ENCODE measurements at regions not wholly inside any gene's neighbourhood (a gene's known extent, or its start where the extent isn't known, plus 50 kb on each side); places are given as distances from the start of the nearest gene placed in this dataset.

DNA sequence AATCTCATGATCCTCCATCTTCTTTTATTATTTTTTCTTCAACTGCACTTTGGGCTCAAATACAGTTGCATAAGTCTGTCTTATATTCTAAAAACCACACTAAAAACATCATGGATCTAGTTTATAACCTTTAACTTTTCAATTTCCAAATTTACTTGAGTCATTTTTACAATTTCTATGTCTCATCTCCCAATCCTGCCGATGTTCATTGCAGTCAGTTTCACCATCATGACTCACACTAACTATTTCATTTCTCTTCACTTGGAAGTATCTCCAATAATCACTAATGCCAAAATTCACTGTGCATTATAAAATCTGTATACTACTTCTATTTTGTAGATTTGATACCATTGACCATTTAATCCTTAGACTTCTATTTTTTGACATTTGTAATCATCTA lies 806.9 kb upstream of the SORCS1 start:
- Histone ChIP-seq H3K27ac (ENCODE audit: low read depth, low read length, poor library complexity, severe bottlenecking) (no peak overlapping the region), H3K4me2 (ENCODE audit: low read length) (no peak overlapping the region), H3K9me2 (ENCODE audit: insufficient read depth, low read length) (no peaks in the 10 kb centered on the region), H3K9me3 (ENCODE audit: low read length) (no peaks in the 10 kb centered on the region), H3K4me3 (ENCODE audit: low read depth, low read length, poor library complexity, severe bottlenecking) (no peak overlapping the region), H2AFZ (ENCODE audit: low read length) (no peak overlapping the region), H3K36me3 (ENCODE audit: insufficient read depth, low read length) (no peaks in the 10 kb centered on the region), H3K79me2 (ENCODE audit: insufficient read depth, low read depth, low read length) (no peaks in the 10 kb centered on the region), H4K20me1 (ENCODE audit: insufficient read depth, low read length) (no peaks in the 10 kb centered on the region), H3K4me1 (ENCODE audit: insufficient read depth, low read length, poor library complexity, severe bottlenecking) (no peaks in the 10 kb centered on the region)
- no TSS peak for BruUV-seq (replicated peaks)
- POLR2A ChIA-PET: no interaction called here
- intact Hi-C loops (cut with micrococcal nuclease; ENCODE audit: unreplicated experiment): no loop called here
- no peak for DNase-seq (ENCODE audit: low spot score)
- TF ChIP-seq, protein P1, sequence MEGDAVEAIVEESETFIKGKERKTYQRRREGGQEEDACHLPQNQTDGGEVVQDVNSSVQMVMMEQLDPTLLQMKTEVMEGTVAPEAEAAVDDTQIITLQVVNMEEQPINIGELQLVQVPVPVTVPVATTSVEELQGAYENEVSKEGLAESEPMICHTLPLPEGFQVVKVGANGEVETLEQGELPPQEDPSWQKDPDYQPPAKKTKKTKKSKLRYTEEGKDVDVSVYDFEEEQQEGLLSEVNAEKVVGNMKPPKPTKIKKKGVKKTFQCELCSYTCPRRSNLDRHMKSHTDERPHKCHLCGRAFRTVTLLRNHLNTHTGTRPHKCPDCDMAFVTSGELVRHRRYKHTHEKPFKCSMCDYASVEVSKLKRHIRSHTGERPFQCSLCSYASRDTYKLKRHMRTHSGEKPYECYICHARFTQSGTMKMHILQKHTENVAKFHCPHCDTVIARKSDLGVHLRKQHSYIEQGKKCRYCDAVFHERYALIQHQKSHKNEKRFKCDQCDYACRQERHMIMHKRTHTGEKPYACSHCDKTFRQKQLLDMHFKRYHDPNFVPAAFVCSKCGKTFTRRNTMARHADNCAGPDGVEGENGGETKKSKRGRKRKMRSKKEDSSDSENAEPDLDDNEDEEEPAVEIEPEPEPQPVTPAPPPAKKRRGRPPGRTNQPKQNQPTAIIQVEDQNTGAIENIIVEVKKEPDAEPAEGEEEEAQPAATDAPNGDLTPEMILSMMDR (conservative IDR thresholded peaks at IDR 0.05; ENCODE audit: low read length): no peak
- no peak for TF ChIP-seq EZH2phosphoT487 (IDR thresholded peaks at IDR 0.05; ENCODE audit: borderline replicate concordance, low read depth, low read length)
- CTCF ChIA-PET (ENCODE audit: unreplicated experiment): no interaction called here

DNA sequence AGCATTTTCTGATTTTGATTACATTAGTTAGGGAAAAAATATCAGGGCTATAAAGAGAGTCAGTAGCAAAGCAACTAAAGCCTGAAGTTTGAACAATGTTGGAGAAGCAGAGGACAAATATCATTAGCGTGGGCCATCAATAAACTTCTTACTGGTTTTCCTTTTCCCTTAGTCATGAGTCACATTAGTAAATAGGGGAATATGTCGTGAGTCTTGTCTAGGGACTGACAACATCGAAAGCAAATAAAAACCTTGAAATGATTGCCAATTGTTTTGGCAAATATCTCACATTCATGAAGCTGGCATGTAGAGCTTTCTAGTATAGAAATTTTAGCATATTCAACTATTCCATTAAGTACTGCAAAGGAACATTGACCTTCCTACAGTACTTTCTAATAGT lies 806.0 kb upstream of the SORCS1 start:
- Histone ChIP-seq H3K4me3 (ENCODE audit: low read depth, low read length, poor library complexity, severe bottlenecking) (no peak overlapping the region), H3K4me1 (ENCODE audit: insufficient read depth, low read length, poor library complexity, severe bottlenecking) (no peaks in the 10 kb centered on the region), H2AFZ (ENCODE audit: low read length) (no peak overlapping the region), H3K9me3 (ENCODE audit: low read length) (no peaks in the 10 kb centered on the region), H3K79me2 (ENCODE audit: insufficient read depth, low read depth, low read length) (no peaks in the 10 kb centered on the region), H3K9me2 (ENCODE audit: insufficient read depth, low read length) (no peaks in the 10 kb centered on the region), H3K4me2 (ENCODE audit: low read length) (no peak overlapping the region), H4K20me1 (ENCODE audit: insufficient read depth, low read length) (no peaks in the 10 kb centered on the region), H3K36me3 (ENCODE audit: insufficient read depth, low read length) (no peaks in the 10 kb centered on the region), H3K27ac (ENCODE audit: low read depth, low read length, poor library complexity, severe bottlenecking) (no peak overlapping the region)
- intact Hi-C loops (cut with micrococcal nuclease; ENCODE audit: unreplicated experiment): no loop called here
- BruUV-seq (replicated peaks): no TSS peak
- CTCF ChIA-PET (ENCODE audit: unreplicated experiment): no interaction called here
- DNase-seq (ENCODE audit: low spot score): no peak
- POLR2A ChIA-PET: no interaction called here
- TF ChIP-seq, protein P1 (conservative IDR thresholded peaks at IDR 0.05; ENCODE audit: low read length): no peak
- no peak for TF ChIP-seq EZH2phosphoT487 (IDR thresholded peaks at IDR 0.05; ENCODE audit: borderline replicate concordance, low read depth, low read length)

DNA sequence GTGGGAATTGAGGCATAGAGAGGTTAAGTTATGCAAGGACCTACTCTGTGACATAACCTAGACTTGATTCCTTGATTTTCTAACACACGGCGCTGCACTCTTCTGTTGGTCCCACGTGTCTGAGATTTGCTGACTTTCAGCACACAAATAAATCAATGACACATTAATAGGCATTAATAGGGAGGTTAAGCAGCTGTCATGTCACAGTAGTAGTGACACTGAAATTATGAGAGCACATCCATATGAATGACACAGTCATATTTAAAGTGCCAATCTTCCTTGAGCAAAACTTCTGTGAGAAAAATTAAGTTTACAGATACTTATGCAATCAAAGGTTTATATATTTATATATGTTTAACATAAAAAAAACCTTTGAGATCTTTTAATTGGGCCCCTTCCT lies 805.4 kb upstream of the SORCS1 start:
- no peak for DNase-seq (ENCODE audit: low spot score)
- Histone ChIP-seq H3K9me3 (ENCODE audit: low read length) (no peaks in the 10 kb centered on the region), H3K4me1 (ENCODE audit: insufficient read depth, low read length, poor library complexity, severe bottlenecking) (no peaks in the 10 kb centered on the region), H3K9me2 (ENCODE audit: insufficient read depth, low read length) (no peaks in the 10 kb centered on the region), H4K20me1 (ENCODE audit: insufficient read depth, low read length) (no peaks in the 10 kb centered on the region), H3K79me2 (ENCODE audit: insufficient read depth, low read depth, low read length) (no peaks in the 10 kb centered on the region), H2AFZ (ENCODE audit: low read length) (no peak overlapping the region), H3K4me3 (ENCODE audit: low read depth, low read length, poor library complexity, severe bottlenecking) (no peak overlapping the region), H3K4me2 (ENCODE audit: low read length) (no peak overlapping the region), H3K27ac (ENCODE audit: low read depth, low read length, poor library complexity, severe bottlenecking) (no peak overlapping the region), H3K36me3 (ENCODE audit: insufficient read depth, low read length) (no peaks in the 10 kb centered on the region)
- POLR2A ChIA-PET: no interaction called here
- TF ChIP-seq, protein P1 (conservative IDR thresholded peaks at IDR 0.05; ENCODE audit: low read length): no peak
- TF ChIP-seq EZH2phosphoT487 (IDR thresholded peaks at IDR 0.05; ENCODE audit: borderline replicate concordance, low read depth, low read length): no peak
- intact Hi-C loops (cut with micrococcal nuclease; ENCODE audit: unreplicated experiment): no loop called here
- CTCF ChIA-PET (ENCODE audit: unreplicated experiment): no interaction called here
- BruUV-seq (replicated peaks): no TSS peak

All from OCI-LY7 (cell line).